B cell (primary cell): ENCODE measurements at regions not wholly inside any gene's neighbourhood (a gene's known extent, or its start where the extent isn't known, plus 50 kb on each side); places are given as distances from the start of the nearest gene placed in this dataset.

ENCODE experiments used
- EZH2 ChIP-seq: IDR thresholded peaks from 2 replicates; pipeline ENCODE4 v1.6.1; 2012; ENCODE audit warnings: borderline replicate concordance, low read depth, mild to moderate bottlenecking, moderate library complexity, low read length; ENCODE audit not compliant: insufficient read depth, poor library complexity, severe bottlenecking
- TF ChIP-seq, protein P1 (sequence below): fragments of 200-600 bp; IDR thresholded peaks from one replicate; pipeline ENCODE4 v1.8.0; 2022; ENCODE audit warnings: antibody characterized with exemption, mild to moderate bottlenecking

- TF ChIP-seq, protein P1, sequence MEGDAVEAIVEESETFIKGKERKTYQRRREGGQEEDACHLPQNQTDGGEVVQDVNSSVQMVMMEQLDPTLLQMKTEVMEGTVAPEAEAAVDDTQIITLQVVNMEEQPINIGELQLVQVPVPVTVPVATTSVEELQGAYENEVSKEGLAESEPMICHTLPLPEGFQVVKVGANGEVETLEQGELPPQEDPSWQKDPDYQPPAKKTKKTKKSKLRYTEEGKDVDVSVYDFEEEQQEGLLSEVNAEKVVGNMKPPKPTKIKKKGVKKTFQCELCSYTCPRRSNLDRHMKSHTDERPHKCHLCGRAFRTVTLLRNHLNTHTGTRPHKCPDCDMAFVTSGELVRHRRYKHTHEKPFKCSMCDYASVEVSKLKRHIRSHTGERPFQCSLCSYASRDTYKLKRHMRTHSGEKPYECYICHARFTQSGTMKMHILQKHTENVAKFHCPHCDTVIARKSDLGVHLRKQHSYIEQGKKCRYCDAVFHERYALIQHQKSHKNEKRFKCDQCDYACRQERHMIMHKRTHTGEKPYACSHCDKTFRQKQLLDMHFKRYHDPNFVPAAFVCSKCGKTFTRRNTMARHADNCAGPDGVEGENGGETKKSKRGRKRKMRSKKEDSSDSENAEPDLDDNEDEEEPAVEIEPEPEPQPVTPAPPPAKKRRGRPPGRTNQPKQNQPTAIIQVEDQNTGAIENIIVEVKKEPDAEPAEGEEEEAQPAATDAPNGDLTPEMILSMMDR: no peak
- TF ChIP-seq EZH2: no peak
Measured at GRCh38 chr12:47547077-47547476, 158.8 kb downstream of the RPAP3 start.
